ENCODE measurements at regions not wholly inside any gene's neighbourhood (a gene's known extent, or its start where the extent isn't known, plus 50 kb on each side); places are given as distances from the start of the nearest gene placed in this dataset.

DNA sequence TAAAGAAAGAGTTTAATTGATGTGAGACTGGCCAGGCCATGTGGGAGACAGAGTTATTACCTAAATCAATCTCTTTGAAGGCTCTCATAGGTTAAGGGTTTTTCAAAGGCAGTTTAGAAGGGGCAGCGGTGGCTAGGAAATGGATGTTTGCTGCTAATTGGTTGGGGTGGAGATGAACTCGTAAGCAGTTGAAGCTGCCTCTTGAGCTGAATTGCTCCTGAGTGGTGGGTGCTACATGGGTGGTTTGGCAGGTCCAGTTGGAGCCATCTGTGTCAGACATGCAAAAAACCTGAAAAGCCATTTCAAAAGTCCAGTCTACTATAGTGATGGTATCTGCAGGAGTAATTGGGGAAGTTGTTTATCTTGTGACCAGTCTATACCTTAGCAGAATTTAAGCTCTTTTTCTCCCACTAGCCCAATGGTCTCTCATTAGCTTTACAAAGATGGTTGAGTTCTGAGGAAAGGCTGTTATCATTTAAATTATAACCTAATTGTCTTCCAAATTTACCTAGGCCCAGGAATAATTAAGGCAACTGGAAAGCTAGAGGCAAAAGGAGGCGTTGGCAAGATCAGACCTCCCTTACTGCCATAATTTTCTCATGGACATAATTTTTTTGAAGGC is 762.4 kb upstream of the FRG1 start:
- Histone ChIP-seq H3K27me3 (ENCODE audit: control insufficient read depth, insufficient read depth, low read length) (no peaks in the 10 kb centered on the region), H3K9me3 (ENCODE audit: control insufficient read depth, insufficient read depth, low read depth, low read length) (no peaks in the 10 kb centered on the region), H3K4me1 (ENCODE audit: control insufficient read depth, insufficient read depth, low read length) (no peaks in the 10 kb centered on the region), H3K36me3 (ENCODE audit: control insufficient read depth, insufficient read depth, low read length) (no peaks in the 10 kb centered on the region), H3K27ac (ENCODE audit: low read length) (no peak overlapping the region), H3K4me3 (ENCODE audit: low read depth in 2 of 2, low read length in 2 of 2) (no peak overlapping the region)
- DNase-seq (ENCODE audit: low read depth, low spot score) (no peak), ATAC-seq (no peak)
- intact Hi-C loops (cut with micrococcal nuclease; ENCODE audit: unreplicated experiment) = no loop called here
- POLR2A ChIA-PET = no interaction called here
- BruUV-seq (replicated peaks) = no TSS peak
- CTCF ChIA-PET = no interaction called here
- TF ChIP-seq, protein P1, sequence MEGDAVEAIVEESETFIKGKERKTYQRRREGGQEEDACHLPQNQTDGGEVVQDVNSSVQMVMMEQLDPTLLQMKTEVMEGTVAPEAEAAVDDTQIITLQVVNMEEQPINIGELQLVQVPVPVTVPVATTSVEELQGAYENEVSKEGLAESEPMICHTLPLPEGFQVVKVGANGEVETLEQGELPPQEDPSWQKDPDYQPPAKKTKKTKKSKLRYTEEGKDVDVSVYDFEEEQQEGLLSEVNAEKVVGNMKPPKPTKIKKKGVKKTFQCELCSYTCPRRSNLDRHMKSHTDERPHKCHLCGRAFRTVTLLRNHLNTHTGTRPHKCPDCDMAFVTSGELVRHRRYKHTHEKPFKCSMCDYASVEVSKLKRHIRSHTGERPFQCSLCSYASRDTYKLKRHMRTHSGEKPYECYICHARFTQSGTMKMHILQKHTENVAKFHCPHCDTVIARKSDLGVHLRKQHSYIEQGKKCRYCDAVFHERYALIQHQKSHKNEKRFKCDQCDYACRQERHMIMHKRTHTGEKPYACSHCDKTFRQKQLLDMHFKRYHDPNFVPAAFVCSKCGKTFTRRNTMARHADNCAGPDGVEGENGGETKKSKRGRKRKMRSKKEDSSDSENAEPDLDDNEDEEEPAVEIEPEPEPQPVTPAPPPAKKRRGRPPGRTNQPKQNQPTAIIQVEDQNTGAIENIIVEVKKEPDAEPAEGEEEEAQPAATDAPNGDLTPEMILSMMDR (IDR thresholded peaks at IDR 0.05) = no peak
- no peak for TF ChIP-seq SIN3A (IDR thresholded peaks at IDR 0.05; ENCODE audit: borderline replicate concordance, insufficient read depth, low read depth, low read length)
- no peak for TF ChIP-seq POLR2AphosphoS5 (IDR thresholded peaks at IDR 0.05; ENCODE audit: low read depth, low read length)
- TF ChIP-seq, protein P2, sequence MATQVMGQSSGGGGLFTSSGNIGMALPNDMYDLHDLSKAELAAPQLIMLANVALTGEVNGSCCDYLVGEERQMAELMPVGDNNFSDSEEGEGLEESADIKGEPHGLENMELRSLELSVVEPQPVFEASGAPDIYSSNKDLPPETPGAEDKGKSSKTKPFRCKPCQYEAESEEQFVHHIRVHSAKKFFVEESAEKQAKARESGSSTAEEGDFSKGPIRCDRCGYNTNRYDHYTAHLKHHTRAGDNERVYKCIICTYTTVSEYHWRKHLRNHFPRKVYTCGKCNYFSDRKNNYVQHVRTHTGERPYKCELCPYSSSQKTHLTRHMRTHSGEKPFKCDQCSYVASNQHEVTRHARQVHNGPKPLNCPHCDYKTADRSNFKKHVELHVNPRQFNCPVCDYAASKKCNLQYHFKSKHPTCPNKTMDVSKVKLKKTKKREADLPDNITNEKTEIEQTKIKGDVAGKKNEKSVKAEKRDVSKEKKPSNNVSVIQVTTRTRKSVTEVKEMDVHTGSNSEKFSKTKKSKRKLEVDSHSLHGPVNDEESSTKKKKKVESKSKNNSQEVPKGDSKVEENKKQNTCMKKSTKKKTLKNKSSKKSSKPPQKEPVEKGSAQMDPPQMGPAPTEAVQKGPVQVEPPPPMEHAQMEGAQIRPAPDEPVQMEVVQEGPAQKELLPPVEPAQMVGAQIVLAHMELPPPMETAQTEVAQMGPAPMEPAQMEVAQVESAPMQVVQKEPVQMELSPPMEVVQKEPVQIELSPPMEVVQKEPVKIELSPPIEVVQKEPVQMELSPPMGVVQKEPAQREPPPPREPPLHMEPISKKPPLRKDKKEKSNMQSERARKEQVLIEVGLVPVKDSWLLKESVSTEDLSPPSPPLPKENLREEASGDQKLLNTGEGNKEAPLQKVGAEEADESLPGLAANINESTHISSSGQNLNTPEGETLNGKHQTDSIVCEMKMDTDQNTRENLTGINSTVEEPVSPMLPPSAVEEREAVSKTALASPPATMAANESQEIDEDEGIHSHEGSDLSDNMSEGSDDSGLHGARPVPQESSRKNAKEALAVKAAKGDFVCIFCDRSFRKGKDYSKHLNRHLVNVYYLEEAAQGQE (IDR thresholded peaks at IDR 0.05; ENCODE audit: insufficient read depth in 1 of 2, low read depth in 2 of 2, low read length in 1 of 2) = no peak
- TF ChIP-seq TCF7L2 (IDR thresholded peaks at IDR 0.05; ENCODE audit: low read depth, low read length) = no peak
- in situ Hi-C loops (cut with HindIII; ENCODE audit: low pct_unique_long_range_greater_than_20kb, low sequenced_read_pairs) = no loop called here

DNA sequence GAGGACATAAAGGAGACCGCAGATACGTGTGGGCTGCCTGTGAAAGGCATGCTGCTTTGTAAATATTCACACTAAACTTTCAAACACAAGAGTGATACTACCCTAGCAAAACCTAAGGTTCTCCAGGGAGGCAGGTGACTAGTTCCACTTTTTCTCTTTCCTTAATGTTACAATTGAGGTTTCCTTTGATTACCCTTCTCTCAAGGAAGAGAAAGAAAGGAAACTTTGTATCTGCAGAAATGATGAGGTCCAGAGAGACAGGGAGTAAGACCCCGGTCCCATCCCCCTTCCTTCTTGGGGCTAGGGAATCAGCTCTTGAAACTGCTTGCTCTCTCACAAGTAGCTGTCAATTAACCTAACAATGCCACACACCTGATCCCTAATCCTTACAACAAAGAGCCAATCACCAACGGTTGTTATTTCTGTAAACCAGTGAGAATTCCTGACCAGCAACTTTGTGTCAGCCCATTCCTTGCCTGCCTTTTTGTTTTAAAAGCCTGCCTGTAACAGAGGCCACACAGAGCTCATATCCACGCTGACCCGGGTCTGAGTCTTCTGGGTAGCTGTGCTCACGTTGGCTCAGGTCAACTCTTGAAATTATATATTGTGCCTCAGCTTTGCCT is 754.8 kb upstream of the FRG1 start:
- H3K27ac ChIP-seq (ENCODE audit: low read length) = no peak overlapping the region
- DNase-seq (ENCODE audit: low read depth, low spot score) (no peak), ATAC-seq (no peak)
- POLR2A ChIA-PET = no interaction called here
- in situ Hi-C loops (cut with HindIII; ENCODE audit: low pct_unique_long_range_greater_than_20kb, low sequenced_read_pairs) = no loop called here
- TF ChIP-seq SIN3A (IDR thresholded peaks at IDR 0.05; ENCODE audit: borderline replicate concordance, insufficient read depth, low read depth, low read length) = no peak
- H3K4me3 ChIP-seq (ENCODE audit: low read depth in 2 of 2, low read length in 2 of 2) = no peak overlapping the region
- no TSS peak for BruUV-seq (replicated peaks)
- intact Hi-C loops (cut with micrococcal nuclease; ENCODE audit: unreplicated experiment) = no loop called here
- CTCF ChIA-PET = no interaction called here
- no peaks in the 10 kb centered on the region for H3K9me3 ChIP-seq (ENCODE audit: control insufficient read depth, insufficient read depth, low read depth, low read length)
- H3K4me1 ChIP-seq (ENCODE audit: control insufficient read depth, insufficient read depth, low read length) = no peaks in the 10 kb centered on the region
- no peaks in the 10 kb centered on the region for H3K36me3 ChIP-seq (ENCODE audit: control insufficient read depth, insufficient read depth, low read length)
- H3K27me3 ChIP-seq (ENCODE audit: control insufficient read depth, insufficient read depth, low read length) = no peaks in the 10 kb centered on the region

DNA sequence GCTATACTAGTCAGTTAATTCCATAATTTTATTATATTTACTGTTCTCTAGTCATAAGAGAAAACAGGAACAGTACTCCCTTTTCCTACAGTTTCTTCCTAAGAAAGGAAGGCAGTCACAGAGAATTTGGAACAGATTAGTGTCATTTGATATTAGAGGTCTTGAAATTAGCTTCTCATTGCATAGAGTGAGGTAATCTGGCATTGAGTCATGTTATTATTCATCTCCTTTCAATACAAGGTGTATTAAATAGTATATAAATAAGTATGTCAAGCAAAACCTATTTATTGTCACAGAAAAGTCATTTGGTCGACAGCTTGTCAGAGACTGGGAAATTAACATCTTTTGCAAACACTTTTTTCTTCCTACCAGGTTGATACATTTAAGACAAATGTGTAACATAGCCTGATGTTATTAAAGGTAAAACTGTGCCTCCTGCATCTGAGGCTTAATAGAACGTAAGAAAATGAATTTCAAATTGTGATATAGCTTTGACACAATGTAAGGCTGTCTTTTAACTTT is 753.1 kb upstream of the FRG1 start:
- no peak for DNase-seq (ENCODE audit: low read depth, low spot score)
- Histone ChIP-seq H3K27ac (ENCODE audit: low read length) (no peak overlapping the region), H3K27me3 (ENCODE audit: control insufficient read depth, insufficient read depth, low read length) (no peaks in the 10 kb centered on the region), H3K4me3 (ENCODE audit: low read depth in 2 of 2, low read length in 2 of 2) (no peak overlapping the region), H3K9me3 (ENCODE audit: control insufficient read depth, insufficient read depth, low read depth, low read length) (no peaks in the 10 kb centered on the region), H3K36me3 (ENCODE audit: control insufficient read depth, insufficient read depth, low read length) (no peaks in the 10 kb centered on the region), H3K4me1 (ENCODE audit: control insufficient read depth, insufficient read depth, low read length) (no peaks in the 10 kb centered on the region)
- POLR2A ChIA-PET = no interaction called here
- BruUV-seq (replicated peaks) = no TSS peak
- in situ Hi-C loops (cut with HindIII; ENCODE audit: low pct_unique_long_range_greater_than_20kb, low sequenced_read_pairs) = no loop called here
- CTCF ChIA-PET = no interaction called here
- intact Hi-C loops (cut with micrococcal nuclease; ENCODE audit: unreplicated experiment) = no loop called here
- no peak for ATAC-seq
- TF ChIP-seq, protein P2 (IDR thresholded peaks at IDR 0.05; ENCODE audit: insufficient read depth in 1 of 2, low read depth in 2 of 2, low read length in 1 of 2) = no peak
- TF ChIP-seq POLR2AphosphoS5 (IDR thresholded peaks at IDR 0.05; ENCODE audit: low read depth, low read length) (no peak), TCF7L2 (IDR thresholded peaks at IDR 0.05; ENCODE audit: low read depth, low read length) (no peak), SIN3A (IDR thresholded peaks at IDR 0.05; ENCODE audit: borderline replicate concordance, insufficient read depth, low read depth, low read length) (no peak)
- TF ChIP-seq, protein P1 (IDR thresholded peaks at IDR 0.05) = no peak
